ENCODE measurements at regions not wholly inside any gene's neighbourhood (a gene's known extent, or its start where the extent isn't known, plus 50 kb on each side); places are given as distances from the start of the nearest gene placed in this dataset.

DNA sequence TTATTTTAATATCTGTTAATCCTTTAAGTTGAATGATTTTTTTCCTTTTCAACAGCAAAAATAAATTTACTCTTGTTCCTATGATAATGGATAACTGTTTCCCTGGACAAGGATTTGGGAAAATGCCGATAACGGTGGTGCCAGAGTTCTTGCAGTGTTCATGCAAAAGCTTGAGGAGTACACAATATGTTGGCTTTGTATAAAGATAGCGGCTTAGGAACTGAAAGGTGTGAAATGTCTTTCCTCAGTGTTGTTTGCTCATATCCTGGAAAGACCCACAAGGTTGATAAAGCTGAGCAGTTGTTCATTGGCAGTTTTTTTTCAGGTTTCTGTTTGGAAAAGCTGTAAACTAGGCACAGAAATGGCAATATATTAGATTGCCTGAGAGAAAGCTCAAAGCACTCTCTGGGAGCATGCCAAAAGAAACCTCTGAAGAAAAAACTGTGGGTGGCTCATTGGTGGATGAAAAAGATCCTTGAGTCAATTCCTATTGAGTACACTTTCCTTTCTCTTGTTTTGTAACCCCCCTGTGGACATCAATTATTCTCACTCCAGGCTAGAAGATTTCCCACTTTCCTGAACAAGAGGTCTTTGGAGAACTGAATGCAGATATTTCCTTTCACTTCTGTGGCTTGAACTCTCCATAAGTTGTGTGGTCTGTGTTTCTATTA, 117.2 kb upstream of the RGMB start:
- no peak overlapping the region for H2AFZ ChIP-seq (ENCODE audit: low read depth, low read length)
- TF ChIP-seq POLR2AphosphoS5 (IDR thresholded peaks at IDR 0.05), result no peak
- TF ChIP-seq TAF1 (IDR thresholded peaks at IDR 0.05; ENCODE audit: low read depth), result no peak
- TF ChIP-seq, protein P1, sequence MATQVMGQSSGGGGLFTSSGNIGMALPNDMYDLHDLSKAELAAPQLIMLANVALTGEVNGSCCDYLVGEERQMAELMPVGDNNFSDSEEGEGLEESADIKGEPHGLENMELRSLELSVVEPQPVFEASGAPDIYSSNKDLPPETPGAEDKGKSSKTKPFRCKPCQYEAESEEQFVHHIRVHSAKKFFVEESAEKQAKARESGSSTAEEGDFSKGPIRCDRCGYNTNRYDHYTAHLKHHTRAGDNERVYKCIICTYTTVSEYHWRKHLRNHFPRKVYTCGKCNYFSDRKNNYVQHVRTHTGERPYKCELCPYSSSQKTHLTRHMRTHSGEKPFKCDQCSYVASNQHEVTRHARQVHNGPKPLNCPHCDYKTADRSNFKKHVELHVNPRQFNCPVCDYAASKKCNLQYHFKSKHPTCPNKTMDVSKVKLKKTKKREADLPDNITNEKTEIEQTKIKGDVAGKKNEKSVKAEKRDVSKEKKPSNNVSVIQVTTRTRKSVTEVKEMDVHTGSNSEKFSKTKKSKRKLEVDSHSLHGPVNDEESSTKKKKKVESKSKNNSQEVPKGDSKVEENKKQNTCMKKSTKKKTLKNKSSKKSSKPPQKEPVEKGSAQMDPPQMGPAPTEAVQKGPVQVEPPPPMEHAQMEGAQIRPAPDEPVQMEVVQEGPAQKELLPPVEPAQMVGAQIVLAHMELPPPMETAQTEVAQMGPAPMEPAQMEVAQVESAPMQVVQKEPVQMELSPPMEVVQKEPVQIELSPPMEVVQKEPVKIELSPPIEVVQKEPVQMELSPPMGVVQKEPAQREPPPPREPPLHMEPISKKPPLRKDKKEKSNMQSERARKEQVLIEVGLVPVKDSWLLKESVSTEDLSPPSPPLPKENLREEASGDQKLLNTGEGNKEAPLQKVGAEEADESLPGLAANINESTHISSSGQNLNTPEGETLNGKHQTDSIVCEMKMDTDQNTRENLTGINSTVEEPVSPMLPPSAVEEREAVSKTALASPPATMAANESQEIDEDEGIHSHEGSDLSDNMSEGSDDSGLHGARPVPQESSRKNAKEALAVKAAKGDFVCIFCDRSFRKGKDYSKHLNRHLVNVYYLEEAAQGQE (IDR thresholded peaks at IDR 0.05; ENCODE audit: borderline replicate concordance), result no peak
- TF ChIP-seq RAD21 (conservative IDR thresholded peaks at IDR 0.05), result no peak
- no peak for TF ChIP-seq EZH2 (IDR thresholded peaks at IDR 0.05; ENCODE audit: borderline replicate concordance, insufficient read depth, low read length, poor library complexity, severe bottlenecking)
- TF ChIP-seq MXI1 (conservative IDR thresholded peaks at IDR 0.05; ENCODE audit: poor library complexity, severe bottlenecking), result no peak
- TF ChIP-seq SMC3 (conservative IDR thresholded peaks at IDR 0.05; ENCODE audit: poor library complexity), result no peak
- no peak for TF ChIP-seq CTCF (IDR thresholded peaks at IDR 0.05; ENCODE audit: poor library complexity, severe bottlenecking)
- TF ChIP-seq EP300 (conservative IDR thresholded peaks at IDR 0.05; ENCODE audit: poor library complexity, severe bottlenecking), result no peak
- no peak overlapping the region for H3K9ac ChIP-seq (ENCODE audit: low read length)
- no peaks in the 10 kb centered on the region for H4K20me1 ChIP-seq (ENCODE audit: insufficient read depth)
- H3K27me3 ChIP-seq (ENCODE audit: insufficient read depth, low read depth, low read length), result peaks cover 54% of the 10 kb centered on the region
- H3K36me3 ChIP-seq (ENCODE audit: insufficient read depth, low read length), result no peaks in the 10 kb centered on the region
- no peaks in the 10 kb centered on the region for H3K9me3 ChIP-seq (ENCODE audit: low read length)
- no peak overlapping the region for H3K4me3 ChIP-seq (ENCODE audit: low read length)
- H3F3A ChIP-seq (ENCODE audit: insufficient read depth, low read length, poor library complexity, severe bottlenecking), result no peaks in the 10 kb centered on the region
- no peak overlapping the region for H3K27ac ChIP-seq (ENCODE audit: low read length)
- no peaks in the 10 kb centered on the region for H3K79me2 ChIP-seq (replicated peaks; ENCODE audit: insufficient read depth, low read length)
- no peak overlapping the region for H3K4me2 ChIP-seq (ENCODE audit: low read length)
- H3K9me2 ChIP-seq (ENCODE audit: insufficient read depth, low read length), result no peaks in the 10 kb centered on the region

GRCh38 chr5:98656796-98657195, 116.7 kb upstream of the RGMB start:
- Histone ChIP-seq H3K9me2 (ENCODE audit: insufficient read depth, low read length) (no peaks in the 10 kb centered on the region), H3K9me3 (ENCODE audit: low read length) (no peaks in the 10 kb centered on the region), H3K4me2 (ENCODE audit: low read length) (no peak overlapping the region), H3K4me3 (ENCODE audit: low read length) (no peak overlapping the region), H2AFZ (ENCODE audit: low read depth, low read length) (no peak overlapping the region), H3K9ac (ENCODE audit: low read length) (no peak overlapping the region), H3F3A (ENCODE audit: insufficient read depth, low read length, poor library complexity, severe bottlenecking) (no peaks in the 10 kb centered on the region), H3K79me2 (replicated peaks; ENCODE audit: insufficient read depth, low read length) (no peaks in the 10 kb centered on the region), H3K36me3 (ENCODE audit: insufficient read depth, low read length) (no peaks in the 10 kb centered on the region), H3K27me3 (ENCODE audit: insufficient read depth, low read depth, low read length) (peaks cover 54% of the 10 kb centered on the region), H4K20me1 (ENCODE audit: insufficient read depth) (no peaks in the 10 kb centered on the region), H3K27ac (ENCODE audit: low read length) (no peak overlapping the region)
- TF ChIP-seq TAF1 (IDR thresholded peaks at IDR 0.05; ENCODE audit: low read depth), result no peak
- no peak for TF ChIP-seq RAD21 (conservative IDR thresholded peaks at IDR 0.05)
- TF ChIP-seq CTCF (IDR thresholded peaks at IDR 0.05; ENCODE audit: poor library complexity, severe bottlenecking), result no peak
- TF ChIP-seq, protein P1 (IDR thresholded peaks at IDR 0.05; ENCODE audit: borderline replicate concordance), result no peak
- no peak for TF ChIP-seq SMC3 (conservative IDR thresholded peaks at IDR 0.05; ENCODE audit: poor library complexity)
- no peak for TF ChIP-seq EZH2 (IDR thresholded peaks at IDR 0.05; ENCODE audit: borderline replicate concordance, insufficient read depth, low read length, poor library complexity, severe bottlenecking)
- no peak for TF ChIP-seq MXI1 (conservative IDR thresholded peaks at IDR 0.05; ENCODE audit: poor library complexity, severe bottlenecking)
- no peak for TF ChIP-seq POLR2AphosphoS5 (IDR thresholded peaks at IDR 0.05)
- no peak for TF ChIP-seq EP300 (conservative IDR thresholded peaks at IDR 0.05; ENCODE audit: poor library complexity, severe bottlenecking)
